ENCODE measurements at regions not wholly inside any gene's neighbourhood (a gene's known extent, or its start where the extent isn't known, plus 50 kb on each side); places are given as distances from the start of the nearest gene placed in this dataset.

DNA sequence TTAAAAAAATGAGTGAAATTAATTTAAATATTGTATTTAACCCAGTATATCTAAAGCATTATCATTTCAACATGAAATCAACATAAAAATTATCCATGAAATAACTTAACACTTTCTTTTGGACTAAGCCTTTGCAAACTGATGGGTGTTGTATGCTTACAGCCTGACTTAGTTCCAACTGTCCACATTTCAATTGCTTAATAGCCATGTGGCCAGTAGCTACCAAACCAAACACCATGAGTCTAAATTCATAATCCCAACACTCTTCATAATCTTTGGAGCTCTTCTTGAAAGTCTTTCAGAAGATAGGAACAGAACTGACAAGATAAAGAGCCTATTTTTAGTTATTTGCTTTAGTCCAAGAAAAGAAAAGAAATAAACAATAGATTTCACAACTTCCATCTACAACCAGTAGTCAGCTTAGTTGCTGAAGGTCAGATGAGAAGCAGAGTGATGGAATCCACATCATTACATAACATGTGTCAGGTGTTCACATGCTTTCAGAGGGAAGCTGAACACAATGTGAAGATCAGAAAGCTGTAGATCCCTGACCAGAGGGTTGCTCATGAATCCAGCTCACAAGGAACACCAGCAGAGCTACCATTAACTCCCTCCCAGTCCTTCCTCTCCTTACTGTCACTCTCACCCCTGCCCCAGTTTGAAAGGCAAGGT is 144.0 kb upstream of the ZNF648 start (continued):
- TF ChIP-seq, protein P1, sequence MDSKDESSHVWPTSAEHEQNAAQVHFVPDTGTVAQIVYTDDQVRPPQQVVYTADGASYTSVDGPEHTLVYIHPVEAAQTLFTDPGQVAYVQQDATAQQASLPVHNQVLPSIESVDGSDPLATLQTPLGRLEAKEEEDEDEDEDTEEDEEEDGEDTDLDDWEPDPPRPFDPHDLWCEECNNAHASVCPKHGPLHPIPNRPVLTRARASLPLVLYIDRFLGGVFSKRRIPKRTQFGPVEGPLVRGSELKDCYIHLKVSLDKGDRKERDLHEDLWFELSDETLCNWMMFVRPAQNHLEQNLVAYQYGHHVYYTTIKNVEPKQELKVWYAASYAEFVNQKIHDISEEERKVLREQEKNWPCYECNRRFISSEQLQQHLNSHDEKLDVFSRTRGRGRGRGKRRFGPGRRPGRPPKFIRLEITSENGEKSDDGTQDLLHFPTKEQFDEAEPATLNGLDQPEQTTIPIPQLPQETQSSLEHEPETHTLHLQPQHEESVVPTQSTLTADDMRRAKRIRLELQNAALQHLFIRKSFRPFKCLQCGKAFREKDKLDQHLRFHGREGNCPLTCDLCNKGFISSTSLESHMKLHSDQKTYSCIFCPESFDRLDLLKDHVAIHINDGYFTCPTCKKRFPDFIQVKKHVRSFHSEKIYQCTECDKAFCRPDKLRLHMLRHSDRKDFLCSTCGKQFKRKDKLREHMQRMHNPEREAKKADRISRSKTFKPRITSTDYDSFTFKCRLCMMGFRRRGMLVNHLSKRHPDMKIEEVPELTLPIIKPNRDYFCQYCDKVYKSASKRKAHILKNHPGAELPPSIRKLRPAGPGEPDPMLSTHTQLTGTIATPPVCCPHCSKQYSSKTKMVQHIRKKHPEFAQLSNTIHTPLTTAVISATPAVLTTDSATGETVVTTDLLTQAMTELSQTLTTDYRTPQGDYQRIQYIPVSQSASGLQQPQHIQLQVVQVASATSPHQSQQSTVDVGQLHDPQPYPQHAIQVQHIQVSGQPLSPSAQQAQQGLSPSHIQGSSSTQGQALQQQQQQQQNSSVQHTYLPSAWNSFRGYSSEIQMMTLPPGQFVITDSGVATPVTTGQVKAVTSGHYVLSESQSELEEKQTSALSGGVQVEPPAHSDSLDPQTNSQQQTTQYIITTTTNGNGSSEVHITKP (CRISPR knock-in tag; IDR thresholded peaks at IDR 0.05; ENCODE audit: low read depth): no peak
- TF ChIP-seq JUNB (CRISPR knock-in tag; IDR thresholded peaks at IDR 0.05; ENCODE audit: borderline replicate concordance): no peak
- no peak for TF ChIP-seq ZNF333 (CRISPR knock-in tag; IDR thresholded peaks at IDR 0.05; ENCODE audit: borderline replicate concordance)
- peak; percentile 57; the same call in 1 of the 2 replicates for TF ChIP-seq IRF2 (CRISPR knock-in tag; IDR thresholded peaks at IDR 0.05)
- TF ChIP-seq TSC22D2 (CRISPR knock-in tag; IDR thresholded peaks at IDR 0.05; ENCODE audit: borderline replicate concordance): no peak
- TF ChIP-seq HDAC2 (CRISPR knock-in tag; IDR thresholded peaks at IDR 0.05): peak; percentile 51; the same call in 1 of the 2 replicates
- no peak for TF ChIP-seq SSRP1 (CRISPR knock-in tag; IDR thresholded peaks at IDR 0.05)
- peak; percentile 40; the same call in 1 of the 2 replicates for TF ChIP-seq KAT8 (CRISPR knock-in tag; IDR thresholded peaks at IDR 0.05)
- peak; percentile 29; the same call in 1 of the 2 replicates for TF ChIP-seq FOXK1 (CRISPR knock-in tag; IDR thresholded peaks at IDR 0.05; ENCODE audit: borderline replicate concordance, low read depth)
- TF ChIP-seq POLR2A (IDR thresholded peaks at IDR 0.05; ENCODE audit: insufficient read depth in 1 of 2, low read depth in 2 of 2, low read length in 2 of 2): no peak
- TF ChIP-seq ZNF644 (CRISPR knock-in tag; IDR thresholded peaks at IDR 0.05; ENCODE audit: low read depth): peak; percentile 90
- TF ChIP-seq ELF3 (CRISPR knock-in tag; IDR thresholded peaks at IDR 0.05): peak; percentile 35; the same call in 1 of the 2 replicates
- TF ChIP-seq SIN3A (IDR thresholded peaks at IDR 0.05; ENCODE audit: borderline replicate concordance, low read depth, low read length): no peak
- TF ChIP-seq ELF1 (CRISPR knock-in tag; IDR thresholded peaks at IDR 0.05): no peak
- no peak for TF ChIP-seq ATAD3A (CRISPR knock-in tag; IDR thresholded peaks at IDR 0.05)
- TF ChIP-seq FOXM1 (CRISPR knock-in tag; IDR thresholded peaks at IDR 0.05): no peak
- TF ChIP-seq ZNF207 (IDR thresholded peaks at IDR 0.05; ENCODE audit: borderline replicate concordance): no peak
- TF ChIP-seq ZNF766 (CRISPR knock-in tag; IDR thresholded peaks at IDR 0.05; ENCODE audit: borderline replicate concordance): no peak
- TF ChIP-seq CEBPB (IDR thresholded peaks at IDR 0.05; ENCODE audit: borderline replicate concordance, low read depth, low read length): peak; percentile 62
- TF ChIP-seq, protein P2, sequence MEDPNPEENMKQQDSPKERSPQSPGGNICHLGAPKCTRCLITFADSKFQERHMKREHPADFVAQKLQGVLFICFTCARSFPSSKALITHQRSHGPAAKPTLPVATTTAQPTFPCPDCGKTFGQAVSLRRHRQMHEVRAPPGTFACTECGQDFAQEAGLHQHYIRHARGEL (CRISPR knock-in tag; IDR thresholded peaks at IDR 0.05): no peak
- peak; percentile 96 for TF ChIP-seq ZNF317 (CRISPR knock-in tag; IDR thresholded peaks at IDR 0.05)
- no peak for TF ChIP-seq TCF12 (IDR thresholded peaks at IDR 0.05)
- no peak for TF ChIP-seq TCF12 (CRISPR knock-in tag; IDR thresholded peaks at IDR 0.05)
- TF ChIP-seq FOXC1 (CRISPR knock-in tag; IDR thresholded peaks at IDR 0.05; ENCODE audit: borderline replicate concordance): no peak
- no peak for TF ChIP-seq U2AF2 (IDR thresholded peaks at IDR 0.05; ENCODE audit: low read depth, low read length)
- TF ChIP-seq, protein P3, sequence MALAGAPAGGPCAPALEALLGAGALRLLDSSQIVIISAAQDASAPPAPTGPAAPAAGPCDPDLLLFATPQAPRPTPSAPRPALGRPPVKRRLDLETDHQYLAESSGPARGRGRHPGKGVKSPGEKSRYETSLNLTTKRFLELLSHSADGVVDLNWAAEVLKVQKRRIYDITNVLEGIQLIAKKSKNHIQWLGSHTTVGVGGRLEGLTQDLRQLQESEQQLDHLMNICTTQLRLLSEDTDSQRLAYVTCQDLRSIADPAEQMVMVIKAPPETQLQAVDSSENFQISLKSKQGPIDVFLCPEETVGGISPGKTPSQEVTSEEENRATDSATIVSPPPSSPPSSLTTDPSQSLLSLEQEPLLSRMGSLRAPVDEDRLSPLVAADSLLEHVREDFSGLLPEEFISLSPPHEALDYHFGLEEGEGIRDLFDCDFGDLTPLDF (CRISPR knock-in tag; IDR thresholded peaks at IDR 0.05): 0 out of 2 replicates have a peak, but pooled peaks have one; percentile 27
- TF ChIP-seq, protein P4, sequence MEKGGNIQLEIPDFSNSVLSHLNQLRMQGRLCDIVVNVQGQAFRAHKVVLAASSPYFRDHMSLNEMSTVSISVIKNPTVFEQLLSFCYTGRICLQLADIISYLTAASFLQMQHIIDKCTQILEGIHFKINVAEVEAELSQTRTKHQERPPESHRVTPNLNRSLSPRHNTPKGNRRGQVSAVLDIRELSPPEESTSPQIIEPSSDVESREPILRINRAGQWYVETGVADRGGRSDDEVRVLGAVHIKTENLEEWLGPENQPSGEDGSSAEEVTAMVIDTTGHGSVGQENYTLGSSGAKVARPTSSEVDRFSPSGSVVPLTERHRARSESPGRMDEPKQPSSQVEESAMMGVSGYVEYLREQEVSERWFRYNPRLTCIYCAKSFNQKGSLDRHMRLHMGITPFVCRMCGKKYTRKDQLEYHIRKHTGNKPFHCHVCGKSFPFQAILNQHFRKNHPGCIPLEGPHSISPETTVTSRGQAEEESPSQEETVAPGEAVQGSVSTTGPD (CRISPR knock-in tag; IDR thresholded peaks at IDR 0.05): no peak
